T-helper 9 cell (primary cell): ENCODE measurements at regions not wholly inside any gene's neighbourhood (a gene's known extent, or its start where the extent isn't known, plus 50 kb on each side); places are given as distances from the start of the nearest gene placed in this dataset.
"Not testable (repeated sequence)": the region's sequence is repeated elsewhere in the genome, so short reads cannot be mapped to it uniquely, and the experiment has no call there.

Experiments
- DNase-seq: peaks from one replicate; pipeline ENCODE4 v3.0.0-alpha.2; 2020

DNA sequence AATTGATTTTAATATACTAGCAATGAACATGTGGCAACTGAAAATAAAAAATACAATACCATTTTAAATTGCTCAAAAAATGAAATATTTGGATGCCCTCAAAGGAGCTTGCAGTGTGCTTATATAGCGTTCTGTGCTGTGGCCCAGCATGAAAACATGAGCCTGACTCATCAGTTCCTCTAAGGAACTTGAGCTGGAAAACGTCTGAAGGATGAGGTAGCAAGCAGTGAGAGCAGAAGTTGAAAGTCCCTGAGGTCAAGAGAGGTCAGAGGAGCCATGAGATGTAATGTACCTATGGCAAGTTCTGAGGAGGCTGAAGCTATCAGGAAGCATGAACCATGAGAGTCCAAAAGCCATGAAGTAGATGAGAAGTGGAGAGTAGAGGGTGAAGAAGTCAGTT, 59.7 kb downstream of the HMGB3 start:
- no peak for DNase-seq

DNA sequence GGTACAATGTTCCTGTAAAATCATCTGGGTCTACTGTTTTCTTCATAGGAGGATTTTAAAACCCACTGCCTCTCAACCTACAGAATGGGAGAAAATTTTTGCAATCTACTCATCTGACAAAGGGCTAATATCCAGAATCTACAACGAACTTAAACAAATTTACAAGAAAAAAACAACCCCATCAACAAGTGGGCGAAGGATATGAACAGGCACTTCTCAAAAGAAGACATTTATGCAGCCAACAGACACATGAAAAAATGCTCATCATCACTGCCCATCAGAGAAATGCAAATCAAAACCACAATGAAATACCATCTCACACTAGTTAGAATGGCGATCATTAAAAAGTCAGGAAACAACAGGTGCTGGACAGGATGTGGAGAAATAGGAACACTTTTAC, 83.2 kb downstream of the HMGB3 start:
- not testable (repeated sequence) for DNase-seq

DNA sequence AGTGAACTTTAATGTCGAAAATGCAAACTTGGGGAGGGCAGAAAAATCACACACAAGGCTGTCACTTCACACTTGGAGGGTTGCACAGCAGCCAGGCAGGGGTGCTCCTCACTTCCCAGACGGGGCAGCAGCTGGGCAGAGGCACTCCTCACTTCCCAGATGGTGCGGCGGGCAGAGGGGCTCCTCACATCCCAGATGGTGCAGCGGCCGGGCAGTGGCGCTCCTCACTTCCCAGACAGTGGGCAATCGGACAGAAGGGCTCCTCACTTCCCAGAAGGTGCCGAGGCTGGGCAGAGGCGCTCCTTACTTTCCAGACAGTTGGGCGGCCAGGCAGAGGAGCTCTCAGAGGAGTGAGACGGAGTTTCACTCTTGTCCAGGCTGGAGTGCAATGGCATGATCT, 90.6 kb downstream of the HMGB3 start:
- no peak for DNase-seq

DNA sequence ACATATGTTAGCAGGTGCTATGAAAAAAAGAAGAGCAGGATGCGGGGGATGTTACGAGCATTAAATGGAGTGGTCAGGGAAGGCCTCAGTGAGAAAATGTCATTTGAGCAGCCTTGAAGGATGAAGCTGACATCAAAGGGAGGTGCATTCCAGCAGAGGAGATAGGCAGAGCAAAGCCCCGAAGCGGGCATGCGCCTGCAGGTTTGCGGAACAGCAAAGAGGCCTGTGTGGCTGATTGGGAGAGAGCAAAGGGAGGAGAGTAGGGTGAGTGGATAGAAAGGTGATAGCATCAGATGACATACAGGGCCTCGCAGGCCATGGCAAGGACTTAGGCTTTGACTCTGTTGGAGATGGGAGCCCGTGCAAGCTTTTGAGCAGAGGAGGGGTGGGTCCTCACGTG, 95.4 kb upstream of the GPR50 start:
- no peak for DNase-seq

DNA sequence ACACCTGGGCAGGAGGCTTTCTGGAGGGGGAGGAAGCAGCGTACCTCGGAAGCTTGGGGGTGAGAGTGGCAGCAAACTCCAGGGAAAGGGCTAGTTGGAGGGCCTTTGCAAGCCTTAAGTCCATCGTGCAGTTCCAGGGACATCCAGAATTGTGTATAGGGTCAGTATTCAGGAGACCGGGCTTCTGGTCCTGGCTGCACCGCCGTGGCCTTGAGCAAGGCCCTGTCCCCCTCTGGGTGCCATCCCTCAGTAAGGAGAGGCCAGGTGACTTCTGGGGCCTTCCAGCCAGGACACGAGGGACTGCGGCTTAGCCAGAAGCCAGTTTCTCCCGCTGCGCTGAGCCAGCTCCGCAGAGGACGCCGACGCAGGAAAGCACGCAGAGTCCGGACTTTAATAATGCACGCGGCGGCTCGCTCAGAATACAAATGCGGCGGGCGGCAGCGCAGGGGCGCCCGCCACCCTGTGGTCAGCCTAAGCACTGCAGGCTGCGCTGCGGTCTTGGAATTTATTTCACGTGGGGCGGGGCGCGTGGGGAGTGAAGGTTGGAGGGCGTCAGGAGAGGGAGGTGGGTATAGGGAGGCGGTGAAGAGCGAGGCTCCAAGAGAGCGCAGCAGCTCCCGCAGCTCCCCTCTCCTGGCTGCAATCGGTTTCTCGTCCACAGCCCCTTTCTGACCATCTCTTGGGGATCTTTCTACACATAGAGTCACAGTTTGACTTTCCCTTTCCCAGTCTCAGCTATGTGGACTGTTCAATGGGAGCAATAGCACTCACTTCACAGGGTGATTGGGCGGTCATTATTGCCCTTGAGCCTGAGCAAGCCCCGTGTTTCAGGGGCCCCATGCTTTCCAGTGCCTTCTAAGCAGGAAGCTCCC, 94.1 kb upstream of the GPR50 start:
- DNase-seq, result peak; percentile 47

DNA sequence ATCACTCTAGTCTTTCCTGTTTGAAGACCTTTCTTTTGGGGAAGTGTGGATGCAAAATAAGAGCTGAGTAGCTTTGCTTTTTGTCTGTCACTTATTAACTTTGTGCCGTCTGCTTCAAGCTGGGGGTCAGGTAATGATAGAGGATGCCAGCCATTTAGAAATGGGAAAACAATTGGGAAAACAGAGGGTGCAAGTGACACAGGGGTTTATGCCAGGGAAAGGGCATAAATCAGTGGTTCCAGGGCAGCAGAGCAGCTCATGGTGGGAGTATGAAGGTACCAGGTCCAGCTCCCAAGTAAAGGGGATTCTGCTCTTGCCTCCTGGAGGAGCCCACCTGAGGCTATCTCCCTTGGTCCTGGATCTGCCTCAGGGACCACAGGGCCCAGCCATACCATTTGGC, 91.9 kb upstream of the GPR50 start:
- no peak for DNase-seq

DNA sequence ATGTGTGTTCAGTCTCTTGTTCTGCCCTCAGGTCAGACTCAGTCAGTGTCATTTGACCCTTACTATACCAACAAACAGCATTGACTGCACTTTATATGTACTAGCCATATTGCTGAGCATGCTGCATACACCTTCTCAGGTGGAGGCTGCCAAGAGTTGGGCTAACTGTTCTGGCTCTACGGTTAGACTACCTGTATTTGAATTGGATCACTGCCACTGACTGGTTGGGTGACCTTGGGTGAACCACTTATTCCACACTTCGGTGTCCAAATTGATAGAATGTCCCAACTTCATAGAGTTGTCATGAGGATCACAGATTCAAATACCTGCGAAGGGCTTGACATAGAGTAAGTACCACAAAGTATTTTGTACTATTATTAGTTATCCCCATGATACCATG, 91.2 kb upstream of the GPR50 start:
- no peak for DNase-seq

DNA sequence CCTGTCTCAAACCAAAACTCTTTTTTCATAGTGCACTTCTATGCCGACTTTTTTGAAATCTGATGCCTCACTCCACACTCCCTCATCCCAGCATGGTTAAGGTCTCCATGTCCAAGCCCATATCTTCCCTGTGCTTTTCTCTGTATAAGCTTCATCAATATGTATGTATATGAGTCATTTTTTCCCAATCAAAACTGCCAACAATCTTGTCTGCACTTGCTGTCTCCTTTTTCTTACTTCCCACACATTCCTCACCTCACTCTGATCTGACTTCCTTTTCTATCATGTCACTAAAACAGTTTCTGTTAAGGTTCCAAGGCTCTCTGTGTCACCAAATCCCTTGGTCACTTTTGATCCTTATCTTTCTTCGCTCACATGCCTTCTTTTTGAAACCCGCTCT, 88.2 kb upstream of the GPR50 start:
- no peak for DNase-seq

DNA sequence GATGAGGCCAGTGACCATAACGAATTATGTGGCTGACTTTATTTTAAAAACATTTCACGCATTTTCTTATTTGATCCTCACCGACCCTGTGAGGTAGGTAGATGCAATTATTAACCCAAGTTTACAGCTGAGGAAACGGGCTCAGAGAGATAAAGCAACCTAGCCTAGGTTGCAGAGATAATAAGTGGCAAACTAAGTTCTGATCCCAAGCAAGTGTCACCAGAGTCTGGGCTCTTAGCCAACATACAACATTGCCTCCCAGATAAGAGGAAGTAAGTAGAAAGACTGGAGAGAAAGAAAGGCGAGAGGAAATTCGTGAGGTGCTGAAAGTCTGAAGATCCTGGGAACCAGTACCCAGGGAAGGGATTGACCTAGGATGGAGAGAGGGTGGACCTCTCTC, 77.4 kb upstream of the GPR50 start:
- no peak for DNase-seq

DNA sequence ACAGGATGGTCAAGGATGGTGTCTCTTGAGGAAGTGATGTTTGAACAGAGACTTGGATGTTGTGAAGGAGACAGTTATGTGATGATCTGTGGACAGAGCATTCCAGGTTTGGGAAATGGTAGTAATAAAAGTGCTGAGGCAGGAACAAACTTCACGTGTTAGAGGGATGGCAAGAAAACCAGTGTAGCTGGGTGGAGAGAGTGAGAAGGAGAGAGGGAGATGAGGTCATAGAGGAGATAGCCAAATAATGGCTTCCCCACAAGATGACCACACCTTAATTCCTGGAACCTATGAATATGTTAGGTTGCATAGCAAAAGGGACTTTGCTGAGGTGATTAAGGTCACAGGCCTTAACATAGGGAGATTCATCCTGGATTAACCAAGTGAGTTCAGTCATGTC, 75.6 kb upstream of the GPR50 start:
- no peak for DNase-seq

DNA sequence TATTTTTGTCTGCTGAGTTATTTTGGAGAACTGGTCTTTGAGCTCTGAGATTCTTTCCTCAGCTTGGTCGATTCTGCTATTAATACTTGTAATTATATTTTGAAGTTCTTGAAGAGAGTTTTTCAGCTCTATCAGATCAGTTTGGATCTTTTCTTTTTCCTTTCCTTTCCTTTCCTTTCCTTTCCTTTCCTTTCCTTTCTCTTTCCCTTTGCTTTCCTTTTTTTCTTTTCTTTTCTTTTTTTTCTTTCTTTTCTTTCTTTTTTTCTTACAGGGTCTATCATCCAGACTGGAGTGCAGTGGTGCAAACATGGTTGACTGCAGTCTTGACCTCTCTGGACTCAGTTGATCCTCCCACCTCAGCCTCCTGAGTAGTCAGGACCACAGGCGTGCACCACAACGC, 63.2 kb upstream of the GPR50 start:
- not testable (repeated sequence) for DNase-seq
